B cell (primary cell): ENCODE measurements at regions not wholly inside any gene's neighbourhood (a gene's known extent, or its start where the extent isn't known, plus 50 kb on each side); places are given as distances from the start of the nearest gene placed in this dataset.

Experiments
- ATAC-seq: fragments of 200-7000 bp; cut with Tn5 transposase; one replicate; pipeline ENCODE4 v1.10.0; 2021; ENCODE audit warnings: low read depth, mild to moderate bottlenecking, moderate number of reproducible peaks, moderate library complexity
- CTCF ChIA-PET: fragments of 350-600 bp; sonication (Branson Sonifier 250); formaldehyde crosslinking; loops from one replicate; lab custom pipeline; 2021; ENCODE audit warnings: antibody characterized with exemption, inconsistent platforms; lab: Charles Lee
- POLR2A ChIA-PET: fragments of 350-600 bp; sonication (Branson Sonifier 250); formaldehyde crosslinking; loops from one replicate; lab custom pipeline; 2021; ENCODE audit warnings: antibody characterized with exemption; lab: Charles Lee
- DNase-seq: peaks from one replicate; pipeline ENCODE4 v3.0.0; 2013
- H2AFZ ChIP-seq: 2 replicates; pipeline ENCODE4 v1.6.1; 2012; ENCODE audit warnings: mild to moderate bottlenecking, low read depth, low read length; ENCODE audit not compliant: insufficient read depth, poor library complexity, severe bottlenecking
- H3K27ac ChIP-seq, 2 donors: 1 replicate in 1 of 2; 2 replicates in 1 of 2; pipeline ENCODE4 v1.5.1; 2012 to 2013; ENCODE audit warnings: low read length in 2 of 2, mild to moderate bottlenecking in 2 of 2, moderate library complexity in 1 of 2
- H3K27me3 ChIP-seq, 4 experiments: fragments of 200-600 bp in 1 of 4; sonication (generic) in 1 of 4; replicated peaks in 1 of 4; 1 replicate in 2 of 4; 2 replicates in 2 of 4; pipeline versions ENCODE4 v1.6.1 to v1.7.0; 2013 to 2016; ENCODE audit warnings: low read length in 3 of 4, mild to moderate bottlenecking in 2 of 4, mixed read lengths in 1 of 4, moderate library complexity in 1 of 4; ENCODE audit not compliant: insufficient read depth in 4 of 4, control insufficient read depth in 3 of 4; ENCODE audit errors: control extremely low read depth in 1 of 4
- H3K36me3 ChIP-seq, 2 experiments: replicated peaks in 1 of 2; 1 replicate in 1 of 2; 2 replicates in 1 of 2; pipeline versions ENCODE4 v1.6.1 to v1.7.1; 2013; ENCODE audit warnings: low read length in 1 of 2; ENCODE audit not compliant: insufficient read depth in 2 of 2, control insufficient read depth in 1 of 2; ENCODE audit errors: control extremely low read depth in 1 of 2, extremely low read depth in 1 of 2
- H3K4me1 ChIP-seq, 2 donors: fragments of 200-600 bp in 1 of 2; sonication (generic) in 1 of 2; 1 replicate in 1 of 2; 2 replicates in 1 of 2; pipeline versions ENCODE4 v1.5.1 to v1.6.1; 2013 to 2017; ENCODE audit warnings: low read length in 2 of 2; ENCODE audit not compliant: control insufficient read depth in 2 of 2, insufficient read depth in 2 of 2
- H3K4me2 ChIP-seq: replicated peaks from 2 replicates; pipeline ENCODE3; 2012; ENCODE audit warnings: mild to moderate bottlenecking, low read depth, low read length; ENCODE audit not compliant: poor library complexity, severe bottlenecking
- H3K4me3 ChIP-seq, 5 experiments: fragments of 200-600 bp in 1 of 5; sonication (generic) in 1 of 5; 1 replicate in 3 of 5; 2 replicates in 2 of 5; pipeline versions ENCODE4 v1.5.1 to v1.7.0; 2011 to 2016; ENCODE audit warnings: low read length in 4 of 5, mild to moderate bottlenecking in 4 of 5, low read depth in 2 of 5, control low read depth in 1 of 5, moderate library complexity in 1 of 5; ENCODE audit not compliant: insufficient read depth in 1 of 5; ENCODE audit errors: control extremely low read depth in 1 of 5, extremely low read depth in 1 of 5
- H3K79me2 ChIP-seq: fragments of 200-600 bp; sonication (generic); one replicate; pipeline ENCODE4 v1.6.0; 2016; ENCODE audit warnings: low read length; ENCODE audit not compliant: control insufficient read depth, insufficient read depth
- H3K9ac ChIP-seq: fragments of 200-600 bp; sonication (generic); 2 replicates; pipeline ENCODE4 v1.6.1; 2017; ENCODE audit warnings: mild to moderate bottlenecking, low read length, moderate library complexity
- H3K9me3 ChIP-seq, 3 donors: one replicate each; pipeline versions ENCODE4 v1.6.1 to v1.7.1; 2013; ENCODE audit warnings: low read length in 2 of 3; ENCODE audit not compliant: control insufficient read depth in 2 of 3, insufficient read depth in 1 of 3; ENCODE audit errors: control extremely low read depth in 1 of 3
- H4K20me1 ChIP-seq: 2 replicates; pipeline ENCODE4 v1.6.0; 2012; ENCODE audit warnings: mild to moderate bottlenecking, low read length; ENCODE audit not compliant: insufficient read depth, control insufficient read depth, poor library complexity, severe bottlenecking
- H3K27ac Mint-ChIP-seq: one replicate; pipeline ENCODE4 v1.8.0; 2021; ENCODE audit warnings: mixed read lengths
- H3K27me3 Mint-ChIP-seq: one replicate; pipeline ENCODE4 v1.8.0; 2021; ENCODE audit warnings: mixed read lengths
- H3K4me1 Mint-ChIP-seq: one replicate; pipeline ENCODE4 v1.8.0; 2021; ENCODE audit warnings: mixed read lengths
- H3K4me3 Mint-ChIP-seq: one replicate; pipeline ENCODE4 v1.8.0; 2021; ENCODE audit warnings: mixed read lengths
- H3K9me3 Mint-ChIP-seq: one replicate; pipeline ENCODE4 v1.8.0; 2022; ENCODE audit warnings: mixed read lengths; ENCODE audit not compliant: insufficient read depth
- CTCF ChIP-seq: fragments of 200-600 bp; IDR thresholded peaks from one replicate; pipeline ENCODE4 v1.8.0; 2022; ENCODE audit warnings: antibody characterized with exemption, mild to moderate bottlenecking
- EZH2 ChIP-seq: IDR thresholded peaks from 2 replicates; pipeline ENCODE4 v1.6.1; 2012; ENCODE audit warnings: borderline replicate concordance, low read depth, mild to moderate bottlenecking, moderate library complexity, low read length; ENCODE audit not compliant: insufficient read depth, poor library complexity, severe bottlenecking
- WGBS: methylation state at CpG from one replicate; pipeline ENCODE4 v1.1.5; 2013; ENCODE audit warnings: missing lambda C conversion rate; ENCODE audit not compliant: insufficient coverage; 5-methylcytosine and 5-hydroxymethylcytosine counted together
- intact Hi-C: fragments of 100-400 bp; cut with micrococcal nuclease; formaldehyde crosslinking; loops from one replicate; pipeline ENCODE4 v1.10.0; 2022

GRCh38 chr1:172717722-172718465 is 59.0 kb downstream of the FASLG start:
- no peaks in the 10 kb centered on the region for H3K4me1 ChIP-seq
- H2AFZ ChIP-seq: no peak overlapping the region
- TF ChIP-seq EZH2 (no peak), CTCF (no peak)
- CTCF ChIA-PET: interaction anchor here (0.8 to 1.9 kb wide), 8 partner anchors 25 to 715 kb away, joined by 3 to 7 read pairs (median 4); partner anchors contain the start of gene SUCO
- 55% methylated on average over 2 of the region's 3 CpGs for WGBS
- intact Hi-C loops: loop anchor here (5.0 kb wide), 1 partner anchor 916 kb away; no protein-coding TSS in a partner anchor
- ATAC-seq: no peak
- POLR2A ChIA-PET: no interaction called here
- H3K4me2 ChIP-seq: no peak overlapping the region
- no peak for DNase-seq
- H3K9me3 ChIP-seq: no peaks in the 10 kb centered on the region
- no peaks in the 10 kb centered on the region for H3K36me3 ChIP-seq
- H3K9ac ChIP-seq: no peak overlapping the region
- H3K4me1 Mint-ChIP-seq: no peaks in the 10 kb centered on the region
- H3K27me3 ChIP-seq: no peaks in the 10 kb centered on the region
- no peak overlapping the region for H3K4me3 Mint-ChIP-seq
- no peak overlapping the region for H3K4me3 ChIP-seq
- H3K79me2 ChIP-seq: no peaks in the 10 kb centered on the region
- no peaks in the 10 kb centered on the region for H3K9me3 Mint-ChIP-seq
- no peaks in the 10 kb centered on the region for H4K20me1 ChIP-seq
- no peak overlapping the region for H3K27ac ChIP-seq
- peaks cover 3% of the 10 kb centered on the region for H3K27me3 Mint-ChIP-seq
- no peak overlapping the region for H3K27ac Mint-ChIP-seq

- Histone ChIP-seq H3K79me2 (no peaks in the 10 kb centered on the region), H3K27ac (no peak overlapping the region), H4K20me1 (no peaks in the 10 kb centered on the region), H3K36me3 (no peaks in the 10 kb centered on the region), H2AFZ (no peak overlapping the region), H3K4me1 (no peaks in the 10 kb centered on the region), H3K9ac (no peak overlapping the region), H3K9me3 (no peaks in the 10 kb centered on the region), H3K4me2 (no peak overlapping the region), H3K27me3 (no peaks in the 10 kb centered on the region), H3K4me3 (no peak overlapping the region)
- intact Hi-C loops: loop anchor here (1.0 to 5.0 kb wide), 3 partner anchors 110 to 917 kb away; no protein-coding TSS in a partner anchor
- DNase-seq: no peak
- ChIA-PET CTCF (interaction anchor here (0.6 to 3.8 kb wide), 25 partner anchors 10 to 811 kb away, joined by 3 to 60 read pairs (median 4); no protein-coding TSS in a partner anchor), POLR2A (no interaction called here)
- ATAC-seq: no peak
- H3K27ac Mint-ChIP-seq: no peak overlapping the region
- peaks cover 2% of the 10 kb centered on the region for H3K4me1 Mint-ChIP-seq
- 46% methylated on average over 3 of the region's 6 CpGs for WGBS
- H3K4me3 Mint-ChIP-seq: no peak overlapping the region
- TF ChIP-seq EZH2: no peak
- TF ChIP-seq CTCF: no peak
- peaks cover 3% of the 10 kb centered on the region for H3K27me3 Mint-ChIP-seq
- no peaks in the 10 kb centered on the region for H3K9me3 Mint-ChIP-seq
Measured at GRCh38 chr1:172719066-172719627, 60.2 kb downstream of the FASLG start.
